H9 (cell line): ENCODE measurements at regions not wholly inside any gene's neighbourhood (a gene's known extent, or its start where the extent isn't known, plus 50 kb on each side); places are given as distances from the start of the nearest gene placed in this dataset.
A peak's percentile ranks its signal among the peaks of the same experiment; 100 is the strongest.

Experiments used
- DNase-seq: peaks from one replicate; pipeline ENCODE4 v3.0.0-alpha.2; 2017
- H2AFZ ChIP-seq: one replicate; pipeline ENCODE4 v1.6.1; 2013; ENCODE audit warnings: mild to moderate bottlenecking, low read length, control low read depth, moderate library complexity
- H2AK5ac ChIP-seq: 2 replicates; pipeline ENCODE4 v1.6.1; 2013; ENCODE audit warnings: low read length, control low read depth, mixed read lengths; ENCODE audit not compliant: insufficient read length
- H2BK120ac ChIP-seq: one replicate; pipeline ENCODE4 v1.6.1; 2013; ENCODE audit warnings: low read depth, mild to moderate bottlenecking, low read length, control low read depth, inconsistent platforms; ENCODE audit not compliant: poor library complexity, severe bottlenecking
- H2BK12ac ChIP-seq: 2 replicates; pipeline ENCODE4 v1.6.1; 2013; ENCODE audit warnings: low read length, control low read depth, mixed read lengths, low read depth; ENCODE audit not compliant: insufficient read length
- H2BK15ac ChIP-seq: 2 replicates; pipeline ENCODE4 v1.6.1; 2013; ENCODE audit warnings: low read depth, low read length, control low read depth
- H2BK20ac ChIP-seq: one replicate; pipeline ENCODE4 v1.6.1; 2013; ENCODE audit warnings: low read depth, mild to moderate bottlenecking, low read length, control low read depth, inconsistent platforms; ENCODE audit not compliant: poor library complexity, severe bottlenecking
- H2BK5ac ChIP-seq: 2 replicates; pipeline ENCODE4 v1.6.1; 2013; ENCODE audit warnings: low read length, control low read depth, mixed read lengths; ENCODE audit not compliant: insufficient read length
- H3K14ac ChIP-seq: 2 replicates; pipeline ENCODE4 v1.6.1; 2013; ENCODE audit warnings: low read length, control low read depth; ENCODE audit not compliant: insufficient read depth
- H3K18ac ChIP-seq: 2 replicates; pipeline ENCODE4 v1.6.1; 2013; ENCODE audit warnings: low read depth, mild to moderate bottlenecking, mixed read lengths, low read length, control low read depth; ENCODE audit not compliant: insufficient read length
- H3K23ac ChIP-seq: 2 replicates; pipeline ENCODE4 v1.6.1; 2013; ENCODE audit warnings: low read length, control low read depth, mixed read lengths, low read depth; ENCODE audit not compliant: insufficient read length
- H3K23me2 ChIP-seq: 2 replicates; pipeline ENCODE4 v1.6.1; 2013; ENCODE audit warnings: low read depth, mild to moderate bottlenecking, mixed read lengths, low read length, control low read depth; ENCODE audit not compliant: insufficient read length, poor library complexity, severe bottlenecking
- H3K27ac ChIP-seq: 2 replicates; pipeline ENCODE4 v1.5.1; 2013; ENCODE audit warnings: low read length, control low read depth, mixed read lengths, low read depth; ENCODE audit not compliant: insufficient read length
- H3K27me3 ChIP-seq: 2 replicates; pipeline ENCODE4 v1.6.1; 2013; ENCODE audit warnings: low read length, control low read depth, inconsistent platforms; ENCODE audit not compliant: insufficient read depth
- H3K4ac ChIP-seq: 2 replicates; pipeline ENCODE4 v1.6.1; 2013; ENCODE audit warnings: low read depth, mild to moderate bottlenecking, control low read depth, inconsistent platforms, low read length, moderate library complexity
- H3K4me1 ChIP-seq: 2 replicates; pipeline ENCODE4 v1.6.1; 2013; ENCODE audit warnings: low read length, control low read depth, inconsistent platforms; ENCODE audit not compliant: insufficient read depth
- H3K4me2 ChIP-seq: 2 replicates; pipeline ENCODE4 v1.6.1; 2013; ENCODE audit warnings: low read length, control low read depth, mixed read lengths; ENCODE audit not compliant: insufficient read length, insufficient read depth
- H3K56ac ChIP-seq: 2 replicates; pipeline ENCODE4 v1.6.1; 2013; ENCODE audit warnings: low read depth, mild to moderate bottlenecking, mixed read lengths, low read length, control low read depth; ENCODE audit not compliant: insufficient read length
- H3K79me1 ChIP-seq: 2 replicates; pipeline ENCODE4 v1.6.1; 2013; ENCODE audit warnings: low read depth, mild to moderate bottlenecking, moderate library complexity, low read length, control low read depth, inconsistent platforms; ENCODE audit not compliant: insufficient read depth, poor library complexity, severe bottlenecking
- H3K79me2 ChIP-seq: 2 replicates; pipeline ENCODE4 v1.6.1; 2013; ENCODE audit warnings: low read length, control low read depth, inconsistent platforms; ENCODE audit not compliant: insufficient read depth
- H3K9ac ChIP-seq: 2 replicates; pipeline ENCODE4 v1.6.1; 2013; ENCODE audit warnings: low read length, control low read depth, mixed read lengths; ENCODE audit not compliant: insufficient read length; ENCODE audit errors: extremely low read depth
- H3K9me3 ChIP-seq: one replicate; pipeline ENCODE4 v1.6.1; 2013; ENCODE audit warnings: low read depth, low read length, inconsistent platforms; ENCODE audit not compliant: control insufficient read depth
- H3T11ph ChIP-seq: one replicate; pipeline ENCODE4 v1.6.1; 2013; ENCODE audit warnings: mild to moderate bottlenecking, low read length, control low read depth, inconsistent platforms
- H4K20me1 ChIP-seq: one replicate; pipeline ENCODE4 v1.6.1; 2013; ENCODE audit not compliant: control insufficient read depth, insufficient read length, insufficient read depth
- H4K5ac ChIP-seq: 2 replicates; pipeline ENCODE4 v1.6.1; 2013; ENCODE audit warnings: low read depth, mild to moderate bottlenecking, mixed read lengths, low read length, control low read depth; ENCODE audit not compliant: insufficient read length
- H4K8ac ChIP-seq: replicated peaks from 2 replicates; pipeline ENCODE4 v1.6.1; 2013; ENCODE audit warnings: low read length, control low read depth, mixed read lengths, low read depth; ENCODE audit not compliant: insufficient read length
- H4K91ac ChIP-seq: 2 replicates; pipeline ENCODE4 v1.6.1; 2013; ENCODE audit warnings: low read depth, mild to moderate bottlenecking, moderate library complexity, mixed read lengths, low read length, control low read depth; ENCODE audit not compliant: insufficient read length
- H3K27ac Mint-ChIP-seq, 3 experiments: 2 replicates in 2 of 3; 3 replicates in 1 of 3; pipeline ENCODE4 v1.8.0; 2020 to 2021; ENCODE audit warnings: mixed read lengths in 3 of 3, mild to moderate bottlenecking in 1 of 3, moderate library complexity in 1 of 3
- H3K27me3 Mint-ChIP-seq: 2 replicates; pipeline ENCODE4 v1.8.0; 2021; ENCODE audit warnings: low read depth, mild to moderate bottlenecking, moderate library complexity, mixed read lengths
- H3K36me3 Mint-ChIP-seq, 3 experiments: 2 replicates in 2 of 3; 3 replicates in 1 of 3; pipeline ENCODE4 v1.8.0; 2020 to 2021; ENCODE audit warnings: low read depth in 3 of 3, mixed read lengths in 3 of 3; ENCODE audit not compliant: insufficient read depth in 1 of 3
- H3K4me1 Mint-ChIP-seq, 2 experiments: 2 replicates each; pipeline ENCODE4 v1.8.0; 2020; ENCODE audit warnings: mixed read lengths in 2 of 2
- H3K4me3 Mint-ChIP-seq, 2 experiments: 2 replicates in 1 of 2; 3 replicates in 1 of 2; pipeline ENCODE4 v1.8.0; 2020 to 2021; ENCODE audit warnings: mild to moderate bottlenecking in 2 of 2, mixed read lengths in 2 of 2, moderate library complexity in 1 of 2
- H3K9me3 Mint-ChIP-seq, 2 experiments: 2 replicates in 1 of 2; 3 replicates in 1 of 2; pipeline ENCODE4 v1.8.0; 2020; ENCODE audit warnings: mild to moderate bottlenecking in 2 of 2, mixed read lengths in 2 of 2, moderate library complexity in 1 of 2
- WGBS: extraction: QIAGEN DNeasy Blood & Tissue Kit; methylation state at CpG from one replicate; pipeline ENCODE4 v1.1.7; 2013; ENCODE audit warnings: missing lambda C conversion rate, low lambda C conversion rate, mixed read lengths; ENCODE audit not compliant: insufficient read length; ENCODE audit errors: extremely low coverage; 5-methylcytosine and 5-hydroxymethylcytosine counted together
- TF ChIP-seq, protein P1 (sequence below): fragments of 200-600 bp; sonication (generic); conservative IDR thresholded peaks from 3 replicates; pipeline ENCODE4 v1.8.0; 2021; ENCODE audit warnings: antibody characterized with exemption, mild to moderate bottlenecking

DNA sequence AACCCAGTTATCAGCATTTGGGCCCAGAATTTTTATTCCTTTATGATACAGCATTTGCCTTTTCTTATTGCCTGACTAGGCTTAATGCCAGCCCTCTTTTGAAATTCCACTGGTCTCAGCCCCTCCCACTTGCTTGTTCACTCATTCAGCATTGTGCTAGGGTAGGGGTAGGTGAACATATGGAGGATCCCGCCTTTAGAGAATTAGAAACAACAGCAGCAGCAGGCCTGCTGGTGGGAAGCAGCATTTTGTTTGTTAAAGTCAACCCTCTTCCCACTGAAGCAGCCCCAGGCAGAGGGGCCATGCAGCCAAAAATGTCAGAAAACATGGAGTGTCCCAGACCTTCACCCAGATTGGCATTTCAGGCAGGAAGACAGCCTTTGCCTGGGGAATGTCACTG is 1355.2 kb downstream of the CDH8 start:
- H3K27me3 Mint-ChIP-seq, result no peaks in the 10 kb centered on the region
- Histone ChIP-seq H3K4me1 (no peaks in the 10 kb centered on the region), H2BK5ac (no peak overlapping the region), H4K5ac (no peak overlapping the region), H3K18ac (no peak overlapping the region), H2BK15ac (no peak overlapping the region), H3K27ac (no peak overlapping the region), H3K56ac (no peak overlapping the region), H3T11ph (no peak overlapping the region), H3K14ac (no peak overlapping the region), H3K23me2 (no peaks in the 10 kb centered on the region), H2BK20ac (no peak overlapping the region), H4K8ac (no peak overlapping the region), H2AFZ (peak overlapping the region; percentile 6), H3K9ac (no peak overlapping the region), H3K9me3 (no peaks in the 10 kb centered on the region), H2AK5ac (no peak overlapping the region), H3K4ac (no peak overlapping the region), H3K79me1 (no peaks in the 10 kb centered on the region), H3K79me2 (no peaks in the 10 kb centered on the region), H4K20me1 (no peaks in the 10 kb centered on the region), H3K23ac (no peak overlapping the region), H3K27me3 (no peaks in the 10 kb centered on the region), H3K4me2 (no peak overlapping the region), H2BK12ac (no peak overlapping the region), H2BK120ac (no peak overlapping the region), H4K91ac (no peak overlapping the region)
- TF ChIP-seq, protein P1, sequence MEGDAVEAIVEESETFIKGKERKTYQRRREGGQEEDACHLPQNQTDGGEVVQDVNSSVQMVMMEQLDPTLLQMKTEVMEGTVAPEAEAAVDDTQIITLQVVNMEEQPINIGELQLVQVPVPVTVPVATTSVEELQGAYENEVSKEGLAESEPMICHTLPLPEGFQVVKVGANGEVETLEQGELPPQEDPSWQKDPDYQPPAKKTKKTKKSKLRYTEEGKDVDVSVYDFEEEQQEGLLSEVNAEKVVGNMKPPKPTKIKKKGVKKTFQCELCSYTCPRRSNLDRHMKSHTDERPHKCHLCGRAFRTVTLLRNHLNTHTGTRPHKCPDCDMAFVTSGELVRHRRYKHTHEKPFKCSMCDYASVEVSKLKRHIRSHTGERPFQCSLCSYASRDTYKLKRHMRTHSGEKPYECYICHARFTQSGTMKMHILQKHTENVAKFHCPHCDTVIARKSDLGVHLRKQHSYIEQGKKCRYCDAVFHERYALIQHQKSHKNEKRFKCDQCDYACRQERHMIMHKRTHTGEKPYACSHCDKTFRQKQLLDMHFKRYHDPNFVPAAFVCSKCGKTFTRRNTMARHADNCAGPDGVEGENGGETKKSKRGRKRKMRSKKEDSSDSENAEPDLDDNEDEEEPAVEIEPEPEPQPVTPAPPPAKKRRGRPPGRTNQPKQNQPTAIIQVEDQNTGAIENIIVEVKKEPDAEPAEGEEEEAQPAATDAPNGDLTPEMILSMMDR, result no peak
- DNase-seq, result no peak
- H3K36me3 Mint-ChIP-seq, result no peaks in the 10 kb centered on the region
- H3K4me1 Mint-ChIP-seq, result peaks cover 5 to 6% of the 10 kb centered on the region in 2 experiments
- no peak overlapping the region for H3K4me3 Mint-ChIP-seq
- no CpG with 5 or more reads among the region's 1 CpG for WGBS
- no peaks in the 10 kb centered on the region for H3K9me3 Mint-ChIP-seq
- peak overlapping the region in 1 of 3 experiments; percentile 81; a peak in 1 of 7 replicates for H3K27ac Mint-ChIP-seq
